ENCODE measurements at regions not wholly inside any gene's neighbourhood (a gene's known extent, or its start where the extent isn't known, plus 50 kb on each side); places are given as distances from the start of the nearest gene placed in this dataset.
"Not testable (repeated sequence)": the region's sequence is repeated elsewhere in the genome, so short reads cannot be mapped to it uniquely, and the experiment has no call there.

- Histone ChIP-seq H3K4me3 (ENCODE audit: insufficient read length, low read depth) (peak overlapping the region; percentile 73), H3K4me1 (ENCODE audit: insufficient read depth, insufficient read length) (no peaks in the 10 kb centered on the region), H3K9me3 (ENCODE audit: insufficient read depth, low read length) (no peaks in the 10 kb centered on the region), H3K36me3 (ENCODE audit: insufficient read depth, insufficient read length, low read length) (peaks cover 17% of the 10 kb centered on the region), H3K9ac (ENCODE audit: insufficient read length, low read depth) (peak overlapping the region; percentile 85), H3K27me3 (ENCODE audit: insufficient read depth, insufficient read length) (no peaks in the 10 kb centered on the region)
- DNase-seq (ENCODE audit: low read depth, low spot score), result peak; percentile 81
- TF ChIP-seq ZNF274 (IDR thresholded peaks at IDR 0.05; ENCODE audit: low read depth, low read length), result no peak
- no peak for TF ChIP-seq YY1 (IDR thresholded peaks at IDR 0.05; ENCODE audit: insufficient read depth, insufficient read length)
- TF ChIP-seq SUZ12 (IDR thresholded peaks at IDR 0.05; ENCODE audit: extremely low read depth, insufficient read depth, insufficient read length), result no peak
Observed at GRCh38 chr5:1594357-1595106, 70.8 kb upstream of the LPCAT1 start.

GRCh38 chr5:1593903-1594356, 70.2 kb upstream of the LPCAT1 start:
- Histone ChIP-seq H3K27me3 (ENCODE audit: insufficient read depth, insufficient read length) (no peaks in the 10 kb centered on the region), H3K4me3 (ENCODE audit: insufficient read length, low read depth) (peak overlapping the region; percentile 73), H3K36me3 (ENCODE audit: insufficient read depth, insufficient read length, low read length) (peaks cover 19% of the 10 kb centered on the region), H3K4me1 (ENCODE audit: insufficient read depth, insufficient read length) (no peaks in the 10 kb centered on the region), H3K9me3 (ENCODE audit: insufficient read depth, low read length) (no peaks in the 10 kb centered on the region), H3K9ac (ENCODE audit: insufficient read length, low read depth) (peak overlapping the region; percentile 85)
- no peak for TF ChIP-seq SUZ12 (IDR thresholded peaks at IDR 0.05; ENCODE audit: extremely low read depth, insufficient read depth, insufficient read length)
- TF ChIP-seq YY1 (IDR thresholded peaks at IDR 0.05; ENCODE audit: insufficient read depth, insufficient read length), result no peak
- no peak for TF ChIP-seq ZNF274 (IDR thresholded peaks at IDR 0.05; ENCODE audit: low read depth, low read length)
- no peak for DNase-seq (ENCODE audit: low read depth, low spot score)

- peaks cover 41% of the 10 kb centered on the region for H3K36me3 ChIP-seq (ENCODE audit: insufficient read depth, insufficient read length, low read length)
- not testable (repeated sequence) for H3K4me3 ChIP-seq (ENCODE audit: insufficient read length, low read depth); H3K9ac ChIP-seq (ENCODE audit: insufficient read length, low read depth); H3K9me3 ChIP-seq (ENCODE audit: insufficient read depth, low read length); DNase-seq (ENCODE audit: low read depth, low spot score); H3K27me3 ChIP-seq (ENCODE audit: insufficient read depth, insufficient read length); H3K4me1 ChIP-seq (ENCODE audit: insufficient read depth, insufficient read length)
Observed at GRCh38 chr5:1588071-1588694, 64.4 kb upstream of the LPCAT1 start.

- H3K4me3 ChIP-seq (ENCODE audit: insufficient read length, low read depth); H3K9ac ChIP-seq (ENCODE audit: insufficient read length, low read depth); DNase-seq (ENCODE audit: low read depth, low spot score); H3K27me3 ChIP-seq (ENCODE audit: insufficient read depth, insufficient read length); H3K9me3 ChIP-seq (ENCODE audit: insufficient read depth, low read length); H3K4me1 ChIP-seq (ENCODE audit: insufficient read depth, insufficient read length): not testable (repeated sequence)
- H3K36me3 ChIP-seq (ENCODE audit: insufficient read depth, insufficient read length, low read length), result peaks cover 21% of the 10 kb centered on the region
Observed at GRCh38 chr5:1583081-1583875, 59.5 kb upstream of the LPCAT1 start.

- not testable (repeated sequence) for H3K4me3 ChIP-seq (ENCODE audit: insufficient read length, low read depth)
Observed at GRCh38 chr5:1579389-1579788, 55.6 kb upstream of the LPCAT1 start.

GRCh38 chr5:1576851-1577250, 53.1 kb upstream of the LPCAT1 start:
- not testable (repeated sequence) for H3K9me3 ChIP-seq (ENCODE audit: insufficient read depth, low read length); H3K4me3 ChIP-seq (ENCODE audit: insufficient read length, low read depth); DNase-seq (ENCODE audit: low read depth, low spot score); H3K4me1 ChIP-seq (ENCODE audit: insufficient read depth, insufficient read length); H3K9ac ChIP-seq (ENCODE audit: insufficient read length, low read depth); H3K27me3 ChIP-seq (ENCODE audit: insufficient read depth, insufficient read length)
- peaks cover 29% of the 10 kb centered on the region for H3K36me3 ChIP-seq (ENCODE audit: insufficient read depth, insufficient read length, low read length)

More at GRCh38 chr5:1579389-1579788, 55.6 kb upstream of the LPCAT1 start:
- H3K27me3 ChIP-seq (ENCODE audit: insufficient read depth, insufficient read length); DNase-seq (ENCODE audit: low read depth, low spot score); H3K4me1 ChIP-seq (ENCODE audit: insufficient read depth, insufficient read length); H3K9me3 ChIP-seq (ENCODE audit: insufficient read depth, low read length); H3K9ac ChIP-seq (ENCODE audit: insufficient read length, low read depth): not testable (repeated sequence)
- H3K36me3 ChIP-seq (ENCODE audit: insufficient read depth, insufficient read length, low read length), result peaks cover 18% of the 10 kb centered on the region

- not testable (repeated sequence) for H3K4me3 ChIP-seq (ENCODE audit: insufficient read length, low read depth); DNase-seq (ENCODE audit: low read depth, low spot score); H3K27me3 ChIP-seq (ENCODE audit: insufficient read depth, insufficient read length); H3K9me3 ChIP-seq (ENCODE audit: insufficient read depth, low read length); H3K9ac ChIP-seq (ENCODE audit: insufficient read length, low read depth); H3K4me1 ChIP-seq (ENCODE audit: insufficient read depth, insufficient read length)
- H3K36me3 ChIP-seq (ENCODE audit: insufficient read depth, insufficient read length, low read length), result peaks cover 33% of the 10 kb centered on the region
Observed at GRCh38 chr5:1575991-1576714, 52.4 kb upstream of the LPCAT1 start.

- peaks cover 40% of the 10 kb centered on the region for H3K36me3 ChIP-seq (ENCODE audit: insufficient read depth, insufficient read length, low read length)
- not testable (repeated sequence) for H3K4me3 ChIP-seq (ENCODE audit: insufficient read length, low read depth); H3K4me1 ChIP-seq (ENCODE audit: insufficient read depth, insufficient read length); H3K27me3 ChIP-seq (ENCODE audit: insufficient read depth, insufficient read length); DNase-seq (ENCODE audit: low read depth, low spot score); H3K9ac ChIP-seq (ENCODE audit: insufficient read length, low read depth); H3K9me3 ChIP-seq (ENCODE audit: insufficient read depth, low read length)
Observed at GRCh38 chr5:1575491-1575890, 51.7 kb upstream of the LPCAT1 start.

- H3K4me3 ChIP-seq (ENCODE audit: insufficient read length, low read depth); H3K27me3 ChIP-seq (ENCODE audit: insufficient read depth, insufficient read length); DNase-seq (ENCODE audit: low read depth, low spot score); H3K9ac ChIP-seq (ENCODE audit: insufficient read length, low read depth); H3K4me1 ChIP-seq (ENCODE audit: insufficient read depth, insufficient read length): not testable (repeated sequence)
- Histone ChIP-seq H3K9me3 (ENCODE audit: insufficient read depth, low read length) (peaks cover 14% of the 10 kb centered on the region), H3K36me3 (ENCODE audit: insufficient read depth, insufficient read length, low read length) (peaks cover 38% of the 10 kb centered on the region)
Observed at GRCh38 chr5:1574023-1574318, 50.2 kb upstream of the LPCAT1 start.

- H3K36me3 ChIP-seq (ENCODE audit: insufficient read depth, insufficient read length, low read length), result peaks cover 38% of the 10 kb centered on the region
- not testable (repeated sequence) for DNase-seq (ENCODE audit: low read depth, low spot score); H3K4me1 ChIP-seq (ENCODE audit: insufficient read depth, insufficient read length); H3K27me3 ChIP-seq (ENCODE audit: insufficient read depth, insufficient read length); H3K4me3 ChIP-seq (ENCODE audit: insufficient read length, low read depth); H3K9ac ChIP-seq (ENCODE audit: insufficient read length, low read depth)
- H3K9me3 ChIP-seq (ENCODE audit: insufficient read depth, low read length), result peaks cover 14% of the 10 kb centered on the region
Observed at GRCh38 chr5:1573217-1574022, 49.7 kb upstream of the LPCAT1 start.
